Panc1 (cell line): ENCODE measurements at regions not wholly inside any gene's neighbourhood (a gene's known extent, or its start where the extent isn't known, plus 50 kb on each side); places are given as distances from the start of the nearest gene placed in this dataset.

ENCODE experiments used
- CTCF ChIP-seq: fragments of 450-650 bp; IDR thresholded peaks from 2 replicates; pipeline ENCODE4 v1.5.1; 2017; ENCODE audit warnings: mild to moderate bottlenecking
- POLR2AphosphoS5 ChIP-seq: IDR thresholded peaks from 2 replicates; pipeline ENCODE4 v1.6.1; 2012; ENCODE audit warnings: mild to moderate bottlenecking, low read depth, low read length, moderate library complexity
- REST ChIP-seq, 2 experiments: IDR thresholded peaks; 2 replicates each; pipeline ENCODE4 v1.6.1; 2011 to 2012; ENCODE audit warnings: low read depth in 2 of 2, control low read depth in 1 of 2, low read length in 1 of 2, mild to moderate bottlenecking in 1 of 2, moderate library complexity in 1 of 2; ENCODE audit not compliant: insufficient read depth in 1 of 2

- no peak for TF ChIP-seq POLR2AphosphoS5
- no peak for TF ChIP-seq CTCF
- TF ChIP-seq REST (IDR thresholded peaks at IDR 0.05; ENCODE audit: insufficient read depth in 1 of 2, low read depth in 2 of 2, low read length in 1 of 2): no peak
Observed at GRCh38 chr7:25756601-25757000, 395.4 kb upstream of the NFE2L3 start.
